ENCODE measurements at regions not wholly inside any gene's neighbourhood (a gene's known extent, or its start where the extent isn't known, plus 50 kb on each side); places are given as distances from the start of the nearest gene placed in this dataset.

DNA sequence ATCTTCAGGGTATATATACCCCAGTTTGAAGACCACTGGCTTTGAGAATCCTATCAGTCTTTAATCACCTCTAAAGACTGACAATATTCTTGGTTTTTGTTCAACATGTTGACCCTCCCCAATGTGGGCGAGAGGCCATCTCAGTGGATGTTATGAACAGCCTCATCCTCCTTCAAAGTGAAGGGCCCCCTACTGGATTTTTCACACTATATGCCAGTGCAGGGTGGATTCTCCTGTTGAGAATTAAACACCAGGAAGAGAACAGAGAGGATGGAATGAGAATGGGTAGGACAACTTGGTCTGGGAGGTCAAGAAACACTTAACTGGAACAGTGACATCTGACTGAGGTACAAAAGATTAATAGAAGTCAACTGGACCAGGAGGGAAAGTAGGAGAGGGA lies 327.1 kb downstream of the MAFB start (continued):
- no peak for TF ChIP-seq ZNF263 (CRISPR knock-in tag; IDR thresholded peaks at IDR 0.05; ENCODE audit: low read depth)
- no peak for TF ChIP-seq TEAD1 (CRISPR knock-in tag; IDR thresholded peaks at IDR 0.05)
- TF ChIP-seq TP53 (CRISPR knock-in tag; IDR thresholded peaks at IDR 0.05), result no peak
- TF ChIP-seq, protein P1, sequence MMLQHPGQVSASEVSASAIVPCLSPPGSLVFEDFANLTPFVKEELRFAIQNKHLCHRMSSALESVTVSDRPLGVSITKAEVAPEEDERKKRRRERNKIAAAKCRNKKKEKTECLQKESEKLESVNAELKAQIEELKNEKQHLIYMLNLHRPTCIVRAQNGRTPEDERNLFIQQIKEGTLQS (CRISPR knock-in tag; conservative IDR thresholded peaks at IDR 0.05), result no peak
- TF ChIP-seq ZNF671 (CRISPR knock-in tag; IDR thresholded peaks at IDR 0.05), result no peak
- no peak for TF ChIP-seq CBFB (CRISPR knock-in tag; IDR thresholded peaks at IDR 0.05; ENCODE audit: low read depth)
- no peak for TF ChIP-seq RELA (CRISPR knock-in tag; IDR thresholded peaks at IDR 0.05; ENCODE audit: borderline replicate concordance)
- TF ChIP-seq, protein P2, sequence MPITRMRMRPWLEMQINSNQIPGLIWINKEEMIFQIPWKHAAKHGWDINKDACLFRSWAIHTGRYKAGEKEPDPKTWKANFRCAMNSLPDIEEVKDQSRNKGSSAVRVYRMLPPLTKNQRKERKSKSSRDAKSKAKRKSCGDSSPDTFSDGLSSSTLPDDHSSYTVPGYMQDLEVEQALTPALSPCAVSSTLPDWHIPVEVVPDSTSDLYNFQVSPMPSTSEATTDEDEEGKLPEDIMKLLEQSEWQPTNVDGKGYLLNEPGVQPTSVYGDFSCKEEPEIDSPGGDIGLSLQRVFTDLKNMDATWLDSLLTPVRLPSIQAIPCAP (CRISPR knock-in tag; IDR thresholded peaks at IDR 0.05), result no peak

DNA sequence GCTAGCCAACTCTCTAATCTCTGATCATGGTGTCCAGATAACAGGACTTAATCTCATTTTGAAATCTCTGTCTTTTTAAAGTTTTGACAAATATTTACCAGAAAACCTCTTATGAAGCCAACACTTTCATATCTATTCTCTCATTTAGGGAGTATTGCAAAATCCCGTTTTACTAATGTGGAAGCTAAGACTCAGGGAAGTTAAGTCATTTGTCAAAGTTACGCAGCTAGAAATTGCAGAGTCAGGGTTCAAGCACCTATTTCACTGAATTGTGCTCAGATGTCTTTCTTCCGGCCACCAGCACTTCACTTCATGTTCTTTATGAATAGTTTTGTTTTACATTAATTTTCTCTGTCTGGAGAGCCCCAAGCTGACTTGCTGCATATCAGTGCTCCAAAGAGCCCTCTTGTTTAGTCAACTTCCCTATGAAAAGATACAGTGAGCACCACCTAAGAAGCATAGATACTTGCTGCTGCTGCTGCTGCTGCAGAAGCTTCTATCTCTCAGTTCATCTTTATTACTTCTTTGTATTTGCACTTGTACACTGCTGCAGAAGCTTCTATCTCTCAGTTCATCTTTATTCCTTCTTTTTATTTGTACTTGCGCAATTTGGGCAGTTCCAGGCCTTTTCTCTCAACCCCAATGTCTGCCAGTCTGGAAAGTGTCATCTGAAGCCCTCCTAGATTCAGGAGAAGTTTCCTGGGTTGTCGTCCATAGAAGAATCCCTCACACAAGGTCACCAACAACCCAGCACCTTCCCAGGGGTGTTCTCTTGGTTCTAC lies 329.7 kb downstream of the MAFB start:
- ChIA-PET CTCF (interaction anchor here (1.1 kb wide), 1 partner anchor 485 kb away, joined by 3 read pairs; no protein-coding TSS in a partner anchor), POLR2A (no interaction called here)
- peaks cover 2% of the 10 kb centered on the region for H3K27me3 Mint-ChIP-seq (ENCODE audit: low read depth)
- no peak overlapping the region for H3K27ac Mint-ChIP-seq
- DNase-seq (ENCODE audit: low spot score), result no peak
- no peaks in the 10 kb centered on the region for H3K36me3 Mint-ChIP-seq
- no peak for ATAC-seq
- no peak for TF ChIP-seq NR3C1 (CRISPR knock-in tag; conservative IDR thresholded peaks at IDR 0.05; ENCODE audit: low read depth)
- H3K4me1 Mint-ChIP-seq, result no peaks in the 10 kb centered on the region
- H3K9me3 Mint-ChIP-seq, result no peaks in the 10 kb centered on the region
- no peak overlapping the region for H3K4me3 Mint-ChIP-seq

DNA sequence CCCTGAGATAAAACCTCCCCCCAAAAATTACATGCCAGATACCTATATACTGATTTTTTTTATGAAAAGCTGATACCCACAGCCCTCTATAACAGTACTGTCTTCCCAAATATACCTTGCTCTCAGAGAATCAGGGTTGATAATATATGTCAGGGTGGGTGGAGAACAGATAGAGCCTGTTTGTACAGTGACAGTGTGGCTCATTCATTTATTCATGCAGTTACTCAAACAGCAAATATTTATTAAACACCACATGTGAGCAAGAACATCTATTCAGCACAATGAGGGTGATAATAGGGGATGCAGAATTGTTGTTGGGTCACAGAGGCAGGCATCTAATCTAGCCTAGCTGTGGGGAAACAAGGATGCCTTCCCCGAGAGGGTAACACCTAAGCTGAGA lies 334.2 kb downstream of the MAFB start:
- CTCF ChIA-PET, result no interaction called here
- H3K4me1 Mint-ChIP-seq, result no peaks in the 10 kb centered on the region
- H3K9me3 Mint-ChIP-seq, result no peaks in the 10 kb centered on the region
- ATAC-seq (no peak), DNase-seq (ENCODE audit: low spot score) (no peak)
- peaks cover 2% of the 10 kb centered on the region for H3K27me3 Mint-ChIP-seq (ENCODE audit: low read depth)
- POLR2A ChIA-PET, result no interaction called here
- no peak overlapping the region for H3K27ac Mint-ChIP-seq
- H3K4me3 Mint-ChIP-seq, result no peak overlapping the region
- H3K36me3 Mint-ChIP-seq, result no peaks in the 10 kb centered on the region
- TF ChIP-seq ZNF396 (CRISPR knock-in tag; IDR thresholded peaks at IDR 0.05; ENCODE audit: borderline replicate concordance) (no peak), NR3C1 (CRISPR knock-in tag; conservative IDR thresholded peaks at IDR 0.05; ENCODE audit: low read depth) (no peak), CREM (CRISPR knock-in tag; IDR thresholded peaks at IDR 0.05) (no peak), JUN (CRISPR knock-in tag; IDR thresholded peaks at IDR 0.05) (no peak), ZNF423 (CRISPR knock-in tag; IDR thresholded peaks at IDR 0.05) (no peak), RORB (CRISPR knock-in tag; IDR thresholded peaks at IDR 0.05) (no peak), ZNF232 (CRISPR knock-in tag; IDR thresholded peaks at IDR 0.05) (no peak), OVOL2 (CRISPR knock-in tag; IDR thresholded peaks at IDR 0.05; ENCODE audit: borderline replicate concordance) (no peak), ZNF416 (CRISPR knock-in tag; IDR thresholded peaks at IDR 0.05) (no peak), SMAD4 (CRISPR knock-in tag; IDR thresholded peaks at IDR 0.05) (no peak), ZNF263 (CRISPR knock-in tag; IDR thresholded peaks at IDR 0.05; ENCODE audit: low read depth) (no peak), ETV6 (CRISPR knock-in tag; IDR thresholded peaks at IDR 0.05) (no peak), TEAD4 (CRISPR knock-in tag; IDR thresholded peaks at IDR 0.05) (no peak), FOXP1 (CRISPR knock-in tag; IDR thresholded peaks at IDR 0.05; ENCODE audit: borderline replicate concordance) (no peak), ZBTB21 (CRISPR knock-in tag; IDR thresholded peaks at IDR 0.05; ENCODE audit: borderline replicate concordance) (no peak)
- TF ChIP-seq, protein P3, sequence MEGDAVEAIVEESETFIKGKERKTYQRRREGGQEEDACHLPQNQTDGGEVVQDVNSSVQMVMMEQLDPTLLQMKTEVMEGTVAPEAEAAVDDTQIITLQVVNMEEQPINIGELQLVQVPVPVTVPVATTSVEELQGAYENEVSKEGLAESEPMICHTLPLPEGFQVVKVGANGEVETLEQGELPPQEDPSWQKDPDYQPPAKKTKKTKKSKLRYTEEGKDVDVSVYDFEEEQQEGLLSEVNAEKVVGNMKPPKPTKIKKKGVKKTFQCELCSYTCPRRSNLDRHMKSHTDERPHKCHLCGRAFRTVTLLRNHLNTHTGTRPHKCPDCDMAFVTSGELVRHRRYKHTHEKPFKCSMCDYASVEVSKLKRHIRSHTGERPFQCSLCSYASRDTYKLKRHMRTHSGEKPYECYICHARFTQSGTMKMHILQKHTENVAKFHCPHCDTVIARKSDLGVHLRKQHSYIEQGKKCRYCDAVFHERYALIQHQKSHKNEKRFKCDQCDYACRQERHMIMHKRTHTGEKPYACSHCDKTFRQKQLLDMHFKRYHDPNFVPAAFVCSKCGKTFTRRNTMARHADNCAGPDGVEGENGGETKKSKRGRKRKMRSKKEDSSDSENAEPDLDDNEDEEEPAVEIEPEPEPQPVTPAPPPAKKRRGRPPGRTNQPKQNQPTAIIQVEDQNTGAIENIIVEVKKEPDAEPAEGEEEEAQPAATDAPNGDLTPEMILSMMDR (IDR thresholded peaks at IDR 0.05), result no peak
- TF ChIP-seq, protein P4, sequence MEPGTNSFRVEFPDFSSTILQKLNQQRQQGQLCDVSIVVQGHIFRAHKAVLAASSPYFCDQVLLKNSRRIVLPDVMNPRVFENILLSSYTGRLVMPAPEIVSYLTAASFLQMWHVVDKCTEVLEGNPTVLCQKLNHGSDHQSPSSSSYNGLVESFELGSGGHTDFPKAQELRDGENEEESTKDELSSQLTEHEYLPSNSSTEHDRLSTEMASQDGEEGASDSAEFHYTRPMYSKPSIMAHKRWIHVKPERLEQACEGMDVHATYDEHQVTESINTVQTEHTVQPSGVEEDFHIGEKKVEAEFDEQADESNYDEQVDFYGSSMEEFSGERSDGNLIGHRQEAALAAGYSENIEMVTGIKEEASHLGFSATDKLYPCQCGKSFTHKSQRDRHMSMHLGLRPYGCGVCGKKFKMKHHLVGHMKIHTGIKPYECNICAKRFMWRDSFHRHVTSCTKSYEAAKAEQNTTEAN (CRISPR knock-in tag; IDR thresholded peaks at IDR 0.05), result no peak
- TF ChIP-seq, protein P5, sequence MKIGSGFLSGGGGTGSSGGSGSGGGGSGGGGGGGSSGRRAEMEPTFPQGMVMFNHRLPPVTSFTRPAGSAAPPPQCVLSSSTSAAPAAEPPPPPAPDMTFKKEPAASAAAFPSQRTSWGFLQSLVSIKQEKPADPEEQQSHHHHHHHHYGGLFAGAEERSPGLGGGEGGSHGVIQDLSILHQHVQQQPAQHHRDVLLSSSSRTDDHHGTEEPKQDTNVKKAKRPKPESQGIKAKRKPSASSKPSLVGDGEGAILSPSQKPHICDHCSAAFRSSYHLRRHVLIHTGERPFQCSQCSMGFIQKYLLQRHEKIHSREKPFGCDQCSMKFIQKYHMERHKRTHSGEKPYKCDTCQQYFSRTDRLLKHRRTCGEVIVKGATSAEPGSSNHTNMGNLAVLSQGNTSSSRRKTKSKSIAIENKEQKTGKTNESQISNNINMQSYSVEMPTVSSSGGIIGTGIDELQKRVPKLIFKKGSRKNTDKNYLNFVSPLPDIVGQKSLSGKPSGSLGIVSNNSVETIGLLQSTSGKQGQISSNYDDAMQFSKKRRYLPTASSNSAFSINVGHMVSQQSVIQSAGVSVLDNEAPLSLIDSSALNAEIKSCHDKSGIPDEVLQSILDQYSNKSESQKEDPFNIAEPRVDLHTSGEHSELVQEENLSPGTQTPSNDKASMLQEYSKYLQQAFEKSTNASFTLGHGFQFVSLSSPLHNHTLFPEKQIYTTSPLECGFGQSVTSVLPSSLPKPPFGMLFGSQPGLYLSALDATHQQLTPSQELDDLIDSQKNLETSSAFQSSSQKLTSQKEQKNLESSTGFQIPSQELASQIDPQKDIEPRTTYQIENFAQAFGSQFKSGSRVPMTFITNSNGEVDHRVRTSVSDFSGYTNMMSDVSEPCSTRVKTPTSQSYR (CRISPR knock-in tag; IDR thresholded peaks at IDR 0.05), result no peak
- TF ChIP-seq, protein P6, sequence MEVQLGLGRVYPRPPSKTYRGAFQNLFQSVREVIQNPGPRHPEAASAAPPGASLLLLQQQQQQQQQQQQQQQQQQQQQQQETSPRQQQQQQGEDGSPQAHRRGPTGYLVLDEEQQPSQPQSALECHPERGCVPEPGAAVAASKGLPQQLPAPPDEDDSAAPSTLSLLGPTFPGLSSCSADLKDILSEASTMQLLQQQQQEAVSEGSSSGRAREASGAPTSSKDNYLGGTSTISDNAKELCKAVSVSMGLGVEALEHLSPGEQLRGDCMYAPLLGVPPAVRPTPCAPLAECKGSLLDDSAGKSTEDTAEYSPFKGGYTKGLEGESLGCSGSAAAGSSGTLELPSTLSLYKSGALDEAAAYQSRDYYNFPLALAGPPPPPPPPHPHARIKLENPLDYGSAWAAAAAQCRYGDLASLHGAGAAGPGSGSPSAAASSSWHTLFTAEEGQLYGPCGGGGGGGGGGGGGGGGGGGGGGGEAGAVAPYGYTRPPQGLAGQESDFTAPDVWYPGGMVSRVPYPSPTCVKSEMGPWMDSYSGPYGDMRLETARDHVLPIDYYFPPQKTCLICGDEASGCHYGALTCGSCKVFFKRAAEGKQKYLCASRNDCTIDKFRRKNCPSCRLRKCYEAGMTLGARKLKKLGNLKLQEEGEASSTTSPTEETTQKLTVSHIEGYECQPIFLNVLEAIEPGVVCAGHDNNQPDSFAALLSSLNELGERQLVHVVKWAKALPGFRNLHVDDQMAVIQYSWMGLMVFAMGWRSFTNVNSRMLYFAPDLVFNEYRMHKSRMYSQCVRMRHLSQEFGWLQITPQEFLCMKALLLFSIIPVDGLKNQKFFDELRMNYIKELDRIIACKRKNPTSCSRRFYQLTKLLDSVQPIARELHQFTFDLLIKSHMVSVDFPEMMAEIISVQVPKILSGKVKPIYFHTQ (CRISPR knock-in tag; IDR thresholded peaks at IDR 0.05), result no peak

All from WTC11 (cell line).